GM12878 (cell line): ENCODE measurements at regions not wholly inside any gene's neighbourhood (a gene's known extent, or its start where the extent isn't known, plus 50 kb on each side); places are given as distances from the start of the nearest gene placed in this dataset.

ENCODE experiments used
- ATAC-seq: fragments of 200-7000 bp; cut with Tn5 transposase; 3 replicates; pipeline ENCODE4 v1.9.1; 2020; ENCODE audit warnings: mild to moderate bottlenecking, moderate library complexity
- BruUV-seq: library from RNA; stranded (reverse); fragments of 400-500 nt; replicated peaks from 2 replicates; lab custom pipeline; 2021; lab: Mats Ljungman, UMichigan
- CTCF ChIA-PET: fragments of 300-600 bp; sonication (Branson Sonifier 250); formaldehyde crosslinking; extraction: SDS; loops from one replicate; lab custom pipeline; 2021; ENCODE audit warnings: inconsistent platforms; lab: Yijun Ruan, JAX
- POLR2A ChIA-PET: fragments of 350-600 bp; formaldehyde crosslinking; extraction: SDS; loops from one replicate; lab custom pipeline; 2021; ENCODE audit warnings: inconsistent platforms; lab: Charles Lee
- RAD21 ChIA-PET: fragments of 300-600 bp; sonication (Branson Sonifier 250); formaldehyde crosslinking; loops from one replicate; lab custom pipeline; 2023; ENCODE audit warnings: antibody characterized with exemption; ENCODE audit not compliant: unreplicated experiment; lab: Charles Lee
- SMC1A ChIA-PET: fragments of 300-600 bp; sonication (Branson Sonifier 250); formaldehyde crosslinking; loops from one replicate; lab custom pipeline; 2023; ENCODE audit not compliant: unreplicated experiment, uncharacterized antibody; lab: Charles Lee
- DNase-seq: peaks from one replicate; pipeline ENCODE4 v3.0.0-alpha.2; 2011; ENCODE audit warnings: low read depth, low spot score
- FAIRE-seq: peaks from 3 replicates; lab custom pipeline; 2011; peaks lifted over from hg19 to GRCh38; lab: Jason Lieb, UNC
- H2AFZ ChIP-seq: 2 replicates; pipeline ENCODE4 v1.6.0; 2011; ENCODE audit warnings: low read depth, low read length, control low read depth; ENCODE audit not compliant: control insufficient read depth
- H3K27ac ChIP-seq: 2 replicates; pipeline ENCODE4 v1.5.1; 2011; ENCODE audit warnings: control low read depth; ENCODE audit not compliant: control insufficient read depth, insufficient read depth
- H3K27me3 ChIP-seq, 2 experiments: replicated peaks in 1 of 2; 2 replicates each; pipeline versions ENCODE4 v1.6.0 to v1.6.1; 2011; ENCODE audit warnings: low read length in 1 of 2; ENCODE audit not compliant: control insufficient read depth in 2 of 2, insufficient read depth in 2 of 2
- H3K36me3 ChIP-seq, 2 experiments: 2 replicates each; pipeline ENCODE4 v1.5.1; 2011; ENCODE audit warnings: low read length in 1 of 2; ENCODE audit not compliant: control insufficient read depth in 2 of 2, insufficient read depth in 2 of 2
- H3K4me1 ChIP-seq: 2 replicates; pipeline ENCODE4 v1.6.1; 2011; ENCODE audit warnings: mild to moderate bottlenecking, low read length, moderate library complexity, mixed read lengths; ENCODE audit not compliant: control insufficient read depth, insufficient read depth
- H3K4me2 ChIP-seq: 2 replicates; pipeline ENCODE4 v1.6.0; 2011; ENCODE audit warnings: control low read depth; ENCODE audit not compliant: control insufficient read depth, insufficient read depth
- H3K4me3 ChIP-seq: fragments of 200-600 bp; sonication (generic); 2 replicates; pipeline ENCODE4 v1.5.1; 2016
- H3K79me2 ChIP-seq: 2 replicates; pipeline ENCODE4 v1.6.0; 2011; ENCODE audit warnings: low read length; ENCODE audit not compliant: control insufficient read depth, insufficient read depth
- H3K9ac ChIP-seq: 2 replicates; pipeline ENCODE4 v1.8.0; 2011; ENCODE audit warnings: low read length, control low read depth, mixed read lengths; ENCODE audit not compliant: control insufficient read depth, insufficient read depth
- H3K9me3 ChIP-seq: replicated peaks from 3 replicates; pipeline ENCODE4 v1.5.1; 2011; ENCODE audit warnings: mild to moderate bottlenecking, low read length; ENCODE audit not compliant: control insufficient read depth, insufficient read depth
- H4K20me1 ChIP-seq: 2 replicates; pipeline ENCODE4 v1.6.0; 2011; ENCODE audit not compliant: control insufficient read depth, insufficient read depth
- CBX3 ChIP-seq: fragments of 200-600 bp; sonication (generic); IDR thresholded peaks from 2 replicates; pipeline ENCODE4 v1.6.1; 2016; ENCODE audit warnings: low read depth, borderline replicate concordance
- ESRRA ChIP-seq: IDR thresholded peaks from 2 replicates; pipeline ENCODE4 v1.6.1; 2012; ENCODE audit warnings: mild to moderate bottlenecking, low read length, improper control_type of control experiment
- EZH2 ChIP-seq: IDR thresholded peaks from 2 replicates; pipeline ENCODE4 v1.6.1; 2012; ENCODE audit warnings: low read depth, mild to moderate bottlenecking, control low read depth, inconsistent platforms, low read length, borderline replicate concordance; ENCODE audit not compliant: control insufficient read depth
- FOS ChIP-seq: IDR thresholded peaks from 3 replicates; pipeline ENCODE4 v1.6.1; 2011; ENCODE audit warnings: borderline replicate concordance; ENCODE audit not compliant: insufficient read length; ENCODE audit errors: extremely low read depth
- FOXK2 ChIP-seq: fragments of 450-650 bp; IDR thresholded peaks from 2 replicates; pipeline ENCODE4 v1.6.1; 2017; ENCODE audit warnings: mild to moderate bottlenecking, moderate library complexity
- GATAD2B ChIP-seq: fragments of 450-650 bp; conservative IDR thresholded peaks from 2 replicates; pipeline ENCODE4 v1.6.1; 2017; ENCODE audit warnings: low read depth, mild to moderate bottlenecking, moderate library complexity
- HCFC1 ChIP-seq: fragments of 150-350 bp; IDR thresholded peaks from 2 replicates; pipeline ENCODE4 v1.6.1; 2014; ENCODE audit warnings: low read length
- HDGF ChIP-seq: fragments of 450-650 bp; IDR thresholded peaks from 2 replicates; pipeline ENCODE4 v1.6.1; 2016; ENCODE audit warnings: antibody characterized with exemption
- MEF2A ChIP-seq: IDR thresholded peaks from 2 replicates; pipeline ENCODE4 v1.6.1; 2011; ENCODE audit warnings: low read depth, mild to moderate bottlenecking, low read length, moderate library complexity; ENCODE audit not compliant: insufficient read depth
- RAD21 ChIP-seq: IDR thresholded peaks from 2 replicates; pipeline ENCODE4 v1.6.1; 2011; ENCODE audit warnings: mild to moderate bottlenecking, low read depth, low read length, moderate library complexity; ENCODE audit not compliant: insufficient read depth
- SIN3A ChIP-seq: IDR thresholded peaks from 2 replicates; pipeline ENCODE4 v1.6.1; 2012; ENCODE audit warnings: low read depth, low read length, improper control_type of control experiment
- SMAD5 ChIP-seq: IDR thresholded peaks from 2 replicates; pipeline ENCODE4 v1.6.1; 2016; ENCODE audit warnings: antibody characterized with exemption, low read depth
- ZNF207 ChIP-seq: fragments of 450-650 bp; IDR thresholded peaks from 2 replicates; pipeline ENCODE4 v1.6.1; 2014; ENCODE audit warnings: antibody characterized with exemption, mild to moderate bottlenecking, borderline replicate concordance
- WGBS: methylation state at CpG from one replicate; pipeline ENCODE4 v1.1.6; 2016; ENCODE audit warnings: low lambda C conversion rate; ENCODE audit not compliant: insufficient replicate concordance, insufficient coverage; ENCODE audit errors: missing lambda C conversion rate; 5-methylcytosine and 5-hydroxymethylcytosine counted together
- in situ Hi-C: fragments of 300-500 bp; cut with MboI; formaldehyde crosslinking; loops from 9 replicates; pipeline ENCODE4 v1.14.3; 2018; ENCODE audit warnings: mixed read lengths
- intact Hi-C: fragments of 100-400 bp; cut with micrococcal nuclease; formaldehyde crosslinking; loops from one replicate; pipeline ENCODE4 v1.14.2; 2022; ENCODE audit not compliant: unreplicated experiment

GRCh38 chr2:56460508-56460907 lies 276.7 kb downstream of the CCDC85A start:
- BruUV-seq: no TSS peak
- DNase-seq (no peak), FAIRE-seq (no peak), ATAC-seq (no peak)
- H3K27me3 ChIP-seq: no peaks in the 10 kb centered on the region
- no peak overlapping the region for H3K9ac ChIP-seq
- no peaks in the 10 kb centered on the region for H3K9me3 ChIP-seq
- H3K79me2 ChIP-seq: no peaks in the 10 kb centered on the region
- H3K4me1 ChIP-seq: no peaks in the 10 kb centered on the region
- CTCF ChIA-PET: no interaction called here
- POLR2A ChIA-PET: no interaction called here
- in situ Hi-C loops: no loop called here
- WGBS: 10% methylated on average over 1 of the region's 1 CpG
- H3K27ac ChIP-seq: no peak overlapping the region
- TF ChIP-seq SMAD5 (no peak), CBX3 (no peak), ZNF207 (no peak), HDGF (no peak), EZH2 (no peak), RAD21 (no peak), GATAD2B (no peak), FOXK2 (no peak), HCFC1 (no peak), FOS (no peak), ESRRA (no peak), MEF2A (no peak), SIN3A (no peak)
- no peaks in the 10 kb centered on the region for H3K36me3 ChIP-seq
- intact Hi-C loops: no loop called here
- H3K4me2 ChIP-seq: no peak overlapping the region
- no peak overlapping the region for H2AFZ ChIP-seq
- RAD21 ChIA-PET: no interaction called here
- H4K20me1 ChIP-seq: no peaks in the 10 kb centered on the region
- SMC1A ChIA-PET: no interaction called here
- no peak overlapping the region for H3K4me3 ChIP-seq
